ENCODE measurements at regions not wholly inside any gene's neighbourhood (a gene's known extent, or its start where the extent isn't known, plus 50 kb on each side); places are given as distances from the start of the nearest gene placed in this dataset.

GRCh38 chr2:85939131-85939530 is 50.3 kb upstream of the ST3GAL5 start:
- DNase-seq, result no peak

Data from NCI-H2171 treated with DMSO at 0.1 percent for 48 hours (cell line).